ENCODE measurements at regions not wholly inside any gene's neighbourhood (a gene's known extent, or its start where the extent isn't known, plus 50 kb on each side); places are given as distances from the start of the nearest gene placed in this dataset.
A peak's percentile ranks its signal among the peaks of the same experiment; 100 is the strongest.

- DNase-seq, result no peak
Measured at GRCh38 chr12:58270966-58271705, 329.8 kb downstream of the ATP23 start.

DNA sequence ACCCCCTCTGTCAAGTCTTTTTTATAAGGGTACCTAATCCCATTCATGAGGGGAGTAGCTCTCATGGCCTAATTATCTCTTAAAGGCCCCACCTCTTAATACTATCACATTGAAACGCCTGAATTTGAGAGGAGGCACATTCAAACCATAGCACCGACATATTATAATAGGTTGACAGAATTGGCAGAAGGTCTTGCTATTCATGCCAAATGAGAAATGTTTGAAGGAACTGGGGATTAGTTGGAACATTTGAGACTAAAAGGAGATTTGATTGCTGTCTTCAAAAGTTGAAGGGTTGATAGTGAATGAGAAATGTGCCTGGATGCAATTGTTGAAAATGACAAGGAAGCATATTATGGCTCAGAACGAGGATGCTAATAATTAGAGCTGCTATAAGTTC, 331.1 kb downstream of the ATP23 start:
- no peak for DNase-seq

- no peak for DNase-seq
Measured at GRCh38 chr12:58277231-58277630, 335.9 kb downstream of the ATP23 start.

GRCh38 chr12:58283553-58283952, 342.2 kb downstream of the ATP23 start:
- DNase-seq, result no peak

GRCh38 chr12:58285551-58285950, 344.2 kb downstream of the ATP23 start:
- no peak for DNase-seq

GRCh38 chr12:58286353-58286752, 345.0 kb downstream of the ATP23 start:
- no peak for DNase-seq

DNA sequence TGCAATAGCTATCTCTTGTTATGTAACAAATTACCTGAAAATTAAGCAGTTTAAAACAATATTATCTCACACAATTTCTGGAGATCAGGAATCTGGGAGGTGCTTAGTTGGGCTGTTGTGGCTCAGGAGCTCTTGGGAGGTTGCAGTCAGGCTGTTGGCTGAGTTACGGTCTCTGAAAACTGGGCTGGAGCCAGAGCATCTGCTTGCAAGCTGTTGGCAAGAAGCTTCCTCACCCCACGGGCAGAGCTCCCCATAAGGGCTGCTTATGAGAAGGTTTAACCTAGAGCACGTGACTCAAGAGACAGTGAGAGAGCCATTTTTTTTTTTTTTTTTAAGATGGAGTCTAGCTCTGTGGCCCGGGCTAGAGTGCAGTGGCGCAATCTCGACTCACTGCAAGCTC, 346.8 kb downstream of the ATP23 start:
- DNase-seq, result peak; percentile 55

DNA sequence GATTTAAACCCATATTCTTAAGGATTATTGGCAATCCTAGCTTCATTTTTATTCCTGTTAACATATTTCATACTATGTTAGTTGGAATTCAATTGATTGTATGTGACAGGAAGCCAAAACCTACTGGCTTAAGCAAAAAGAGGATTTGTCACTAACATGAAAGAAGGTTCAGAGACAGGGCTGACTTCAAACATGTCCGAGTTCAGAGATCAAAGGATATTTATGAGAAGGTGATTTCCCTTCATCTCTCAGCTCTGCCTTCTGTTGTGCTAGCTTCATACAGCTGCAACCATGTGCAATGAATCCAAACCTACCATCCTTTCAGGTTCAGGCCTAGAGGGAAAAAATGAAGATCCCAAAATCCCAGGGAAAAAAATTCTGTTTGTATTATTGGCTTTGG, 349.7 kb downstream of the ATP23 start:
- no peak for DNase-seq

DNA sequence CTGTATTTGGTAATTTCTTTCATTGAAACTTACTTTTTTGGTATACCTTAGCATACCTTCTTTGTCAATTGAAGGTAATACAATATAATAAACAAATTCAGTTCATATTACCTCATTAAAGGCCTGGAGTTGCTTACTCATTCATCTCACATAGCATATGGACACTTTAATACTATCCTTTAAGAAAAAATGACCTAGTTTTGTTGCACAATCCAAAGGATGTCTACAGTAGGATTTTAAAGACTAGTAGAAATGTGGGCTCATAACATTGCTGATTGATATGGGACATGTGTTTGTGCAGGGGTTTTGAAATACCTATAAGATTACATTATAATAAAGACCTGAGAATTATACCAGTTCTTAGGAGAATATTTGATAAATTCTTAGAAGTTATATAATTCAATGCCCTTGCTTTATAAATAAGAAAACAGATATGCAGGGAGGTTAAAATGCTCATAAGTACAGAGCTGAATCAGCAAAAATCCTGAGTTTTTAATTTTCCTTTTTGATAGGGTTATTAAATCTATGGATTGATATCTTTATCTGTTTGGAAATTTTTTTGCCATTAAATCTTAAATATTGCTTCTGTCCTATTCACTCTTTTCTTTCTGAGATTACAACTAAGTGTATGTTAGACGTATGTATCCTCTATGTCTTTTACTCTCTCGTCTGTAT, 352.1 kb downstream of the ATP23 start:
- no peak for DNase-seq

- DNase-seq, result no peak
Measured at GRCh38 chr12:58295268-58295667, 353.9 kb downstream of the ATP23 start.

- no peak for DNase-seq
Measured at GRCh38 chr12:58296863-58297262, 355.5 kb downstream of the ATP23 start.

DNA sequence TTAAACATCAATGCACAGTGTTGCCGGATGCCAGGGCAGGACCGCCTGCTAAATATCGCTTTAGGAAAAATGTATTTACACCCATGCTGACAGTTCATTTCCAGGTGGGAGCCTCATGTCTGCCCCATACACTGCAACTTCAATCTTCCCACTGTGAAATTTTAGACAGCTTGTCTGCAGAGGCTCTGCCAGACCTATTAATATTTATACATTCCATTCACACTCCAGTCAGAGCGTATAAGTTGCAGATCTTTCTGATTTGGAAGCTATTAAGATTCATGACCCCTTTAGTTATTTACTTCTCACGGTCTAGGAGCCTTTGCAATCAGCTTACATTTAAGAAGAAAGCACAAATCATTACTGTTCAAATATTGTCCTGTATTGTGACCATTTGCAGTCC, 357.4 kb downstream of the ATP23 start:
- no peak for DNase-seq

GRCh38 chr12:58299371-58299770, 358.0 kb downstream of the ATP23 start:
- no peak for DNase-seq

- DNase-seq, result no peak
Measured at GRCh38 chr12:58301038-58301729, 359.8 kb downstream of the ATP23 start.

GRCh38 chr12:58301730-58302122, 360.4 kb downstream of the ATP23 start:
- DNase-seq, result no peak

DNA sequence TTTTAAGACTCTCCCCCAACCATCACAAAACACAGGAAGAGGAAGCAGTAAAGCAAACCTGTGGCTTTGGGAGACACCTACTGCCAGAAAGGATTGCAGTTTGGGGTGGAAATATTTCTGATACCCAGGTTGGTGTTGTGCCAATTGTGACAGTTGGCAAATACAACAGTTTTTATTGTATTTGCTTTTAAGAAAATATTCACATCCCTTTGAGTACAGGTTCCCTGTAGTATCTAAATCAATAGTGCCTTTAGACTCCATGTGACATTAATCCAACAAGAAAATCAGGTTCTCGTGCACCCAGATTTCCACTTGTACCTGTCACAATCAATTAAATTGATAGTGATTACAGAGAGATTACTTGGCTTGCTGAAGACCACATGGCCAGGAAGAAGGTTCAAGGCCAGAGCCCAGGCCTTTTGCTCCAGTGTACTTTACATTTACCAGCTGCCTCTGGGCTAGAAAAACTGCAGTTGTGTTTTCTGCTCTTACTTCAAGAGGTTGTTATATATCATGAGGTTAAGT, 361.2 kb downstream of the ATP23 start:
- no peak for DNase-seq

DNA sequence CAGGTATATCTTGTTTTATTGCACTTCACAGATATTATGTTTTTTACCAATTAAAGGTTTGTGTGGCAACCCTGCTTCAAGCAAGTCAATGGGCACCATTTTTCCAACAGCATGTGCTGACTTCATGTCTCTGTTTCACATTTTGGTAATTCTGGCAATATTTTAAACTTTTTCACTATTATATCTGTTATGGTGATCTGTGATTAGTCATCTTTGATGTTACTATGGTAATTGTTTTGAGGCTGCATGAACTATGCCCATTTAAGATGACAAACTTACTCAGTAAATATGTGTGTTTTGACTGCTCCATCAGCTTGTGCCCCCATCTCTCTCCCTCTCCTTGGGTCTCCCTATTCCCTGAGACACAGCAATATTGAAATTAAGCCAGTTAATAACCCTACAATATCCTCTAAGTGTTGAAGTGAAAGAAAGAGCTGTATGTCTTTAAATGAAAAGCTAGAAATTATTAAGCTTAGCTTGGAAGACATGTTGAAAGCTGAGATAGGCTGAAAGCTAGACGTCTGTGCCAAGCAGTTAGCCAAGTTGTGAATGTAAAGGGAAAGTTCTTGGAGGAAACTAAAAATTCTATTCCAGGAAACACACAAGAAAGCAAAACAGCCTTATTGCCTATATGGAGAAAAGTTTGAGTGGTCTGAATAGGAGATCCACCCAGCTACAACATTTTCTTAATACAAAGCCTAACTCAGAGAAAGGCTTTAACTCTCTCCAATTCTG, 365.1 kb downstream of the ATP23 start:
- no peak for DNase-seq

GRCh38 chr12:58309806-58310205, 368.4 kb downstream of the ATP23 start:
- no peak for DNase-seq

DNA sequence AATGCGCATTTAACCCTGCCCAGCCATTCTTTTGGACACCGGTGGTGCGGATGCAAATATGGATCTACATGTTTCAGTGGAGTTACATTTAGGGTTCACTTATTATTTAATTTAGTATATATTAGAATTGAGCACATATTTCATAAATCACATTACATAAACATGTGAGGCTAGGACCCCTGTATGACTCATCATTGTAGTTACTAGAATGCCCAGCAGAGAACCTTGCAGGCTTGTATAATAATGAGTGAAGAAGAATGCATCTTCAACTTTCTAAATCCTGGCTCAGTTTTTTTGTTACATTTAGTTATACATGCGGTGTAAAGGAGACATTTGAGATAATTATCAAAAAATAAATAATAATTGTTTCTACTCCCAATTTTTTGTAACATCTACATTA, 369.0 kb downstream of the ATP23 start:
- no peak for DNase-seq

DNA sequence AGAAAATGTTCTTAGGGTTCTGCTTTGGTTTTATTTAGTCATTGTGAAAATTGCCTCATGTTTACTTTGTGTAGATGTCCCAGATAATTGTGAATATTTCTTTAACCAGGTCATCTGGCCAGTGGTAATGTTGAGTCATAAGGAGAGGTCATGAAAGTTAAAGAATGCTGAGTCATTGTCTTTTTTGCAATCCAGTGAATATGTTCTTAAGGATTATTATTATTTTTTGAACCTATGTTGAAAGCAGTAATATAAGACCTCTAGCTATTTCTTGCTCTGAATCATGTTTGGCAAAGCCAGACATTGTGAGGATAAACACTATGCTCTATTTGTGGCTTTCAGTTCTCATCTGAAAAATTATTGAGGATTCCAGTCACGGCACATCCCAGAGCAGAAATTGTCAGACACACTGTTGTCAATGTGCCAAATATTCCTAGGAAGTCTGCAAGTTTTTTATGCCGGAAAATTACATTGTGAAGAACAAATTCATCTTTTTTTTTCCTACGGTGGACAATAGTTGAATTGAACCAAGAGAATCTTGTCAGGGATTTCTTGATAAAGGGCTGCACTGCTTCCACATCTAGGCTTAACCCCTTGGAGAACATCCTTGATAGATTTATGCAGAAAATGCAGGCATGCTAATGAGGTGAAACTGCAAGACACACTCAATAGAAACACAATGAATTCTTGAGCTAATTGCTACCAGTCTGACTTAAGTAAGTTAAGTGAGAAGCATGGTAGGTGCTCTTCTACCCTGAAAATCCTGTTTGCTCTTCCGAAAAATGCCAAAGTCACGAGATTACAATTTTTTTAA, 369.6 kb downstream of the ATP23 start:
- DNase-seq, result no peak

DNA sequence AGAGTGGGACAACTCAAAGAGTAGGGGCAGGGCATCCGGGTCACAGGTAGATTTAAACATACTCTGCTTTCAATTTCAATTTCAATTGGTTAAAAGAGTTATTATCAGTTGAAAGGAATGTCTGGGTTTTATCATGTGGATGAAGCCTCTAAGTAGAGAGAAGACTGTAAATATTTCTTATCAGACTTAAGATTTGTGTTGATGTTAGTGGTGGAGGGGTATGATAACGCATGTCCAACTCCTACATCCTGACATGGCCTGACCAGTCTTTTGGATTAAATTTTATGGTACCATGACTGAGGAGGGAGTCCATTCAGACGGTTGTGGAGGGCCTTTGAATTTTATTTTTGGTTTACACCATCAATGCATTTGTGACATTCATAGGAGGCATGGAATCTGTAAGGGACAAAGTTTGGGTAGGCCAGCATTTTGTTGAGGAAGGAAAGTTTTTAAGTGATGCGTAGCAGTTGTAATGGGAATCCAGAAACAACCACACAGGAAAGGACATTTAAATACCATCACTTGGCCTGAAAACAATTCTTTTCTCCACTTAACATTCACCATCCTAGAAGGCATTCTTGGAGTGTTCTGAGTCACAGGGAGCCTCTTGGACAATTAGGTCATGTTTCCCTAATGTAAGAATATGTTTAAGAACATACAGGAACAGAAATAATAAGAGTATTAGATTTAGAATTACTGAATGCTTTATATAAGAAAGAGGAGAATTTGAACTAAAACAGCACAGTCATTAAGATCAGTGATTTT, 371.9 kb downstream of the ATP23 start:
- DNase-seq, result no peak

Measured in femur (tissue), 1 donor.